ENCODE measurements at regions not wholly inside any gene's neighbourhood (a gene's known extent, or its start where the extent isn't known, plus 50 kb on each side); places are given as distances from the start of the nearest gene placed in this dataset.

- TF ChIP-seq HNF4A (conservative IDR thresholded peaks at IDR 0.05) (no peak), HNF4G (IDR thresholded peaks at IDR 0.05) (no peak), REST (IDR thresholded peaks at IDR 0.05) (no peak), YY1 (IDR thresholded peaks at IDR 0.05) (no peak), ATF3 (IDR thresholded peaks at IDR 0.05) (no peak), FOXA2 (IDR thresholded peaks at IDR 0.05) (no peak), NR2F2 (IDR thresholded peaks at IDR 0.05) (no peak), EGR1 (IDR thresholded peaks at IDR 0.05; ENCODE audit: low read depth in 2 of 2) (no peak), RXRA (IDR thresholded peaks at IDR 0.05) (no peak), RAD21 (IDR thresholded peaks at IDR 0.05) (no peak), FOXA1 (IDR thresholded peaks at IDR 0.05) (no peak), TAF1 (conservative IDR thresholded peaks at IDR 0.05) (no peak)
- TF ChIP-seq, protein P1, sequence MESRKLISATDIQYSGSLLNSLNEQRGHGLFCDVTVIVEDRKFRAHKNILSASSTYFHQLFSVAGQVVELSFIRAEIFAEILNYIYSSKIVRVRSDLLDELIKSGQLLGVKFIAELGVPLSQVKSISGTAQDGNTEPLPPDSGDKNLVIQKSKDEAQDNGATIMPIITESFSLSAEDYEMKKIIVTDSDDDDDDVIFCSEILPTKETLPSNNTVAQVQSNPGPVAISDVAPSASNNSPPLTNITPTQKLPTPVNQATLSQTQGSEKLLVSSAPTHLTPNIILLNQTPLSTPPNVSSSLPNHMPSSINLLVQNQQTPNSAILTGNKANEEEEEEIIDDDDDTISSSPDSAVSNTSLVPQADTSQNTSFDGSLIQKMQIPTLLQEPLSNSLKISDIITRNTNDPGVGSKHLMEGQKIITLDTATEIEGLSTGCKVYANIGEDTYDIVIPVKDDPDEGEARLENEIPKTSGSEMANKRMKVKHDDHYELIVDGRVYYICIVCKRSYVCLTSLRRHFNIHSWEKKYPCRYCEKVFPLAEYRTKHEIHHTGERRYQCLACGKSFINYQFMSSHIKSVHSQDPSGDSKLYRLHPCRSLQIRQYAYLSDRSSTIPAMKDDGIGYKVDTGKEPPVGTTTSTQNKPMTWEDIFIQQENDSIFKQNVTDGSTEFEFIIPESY (IDR thresholded peaks at IDR 0.05), result no peak
- Histone ChIP-seq H3K27ac (ENCODE audit: low read depth in 1 of 2, low read length in 2 of 2) (no peak overlapping the region), H3K4me3 (ENCODE audit: low read depth in 1 of 3, low read length in 3 of 3) (no peak overlapping the region), H3K36me3 (ENCODE audit: control insufficient read depth in 4 of 4, insufficient read depth in 3 of 4, low read depth in 1 of 4, low read length in 3 of 4) (no peaks in the 10 kb centered on the region), H3K27me3 (ENCODE audit: control insufficient read depth in 4 of 4, insufficient read depth in 4 of 4, low read length in 3 of 4) (peaks cover 0 to 6% (median 2%) of the 10 kb centered on the region in 4 donors), H3K9me3 (ENCODE audit: control insufficient read depth in 4 of 4, low read length in 3 of 4) (no peaks in the 10 kb centered on the region), H3K4me1 (ENCODE audit: control insufficient read depth in 4 of 4, insufficient read depth in 4 of 4, low read length in 3 of 4) (no peaks in the 10 kb centered on the region), H3K9ac (ENCODE audit: low read depth in 1 of 2, low read length in 2 of 2) (no peak overlapping the region)
- WGBS, result 58% methylated on average over 1 of the region's 1 CpG
- DNase-seq (ENCODE audit: low spot score), result no peak
Observed at GRCh38 chr3:132247211-132247610, 70.0 kb upstream of the ACP3 start.

DNA sequence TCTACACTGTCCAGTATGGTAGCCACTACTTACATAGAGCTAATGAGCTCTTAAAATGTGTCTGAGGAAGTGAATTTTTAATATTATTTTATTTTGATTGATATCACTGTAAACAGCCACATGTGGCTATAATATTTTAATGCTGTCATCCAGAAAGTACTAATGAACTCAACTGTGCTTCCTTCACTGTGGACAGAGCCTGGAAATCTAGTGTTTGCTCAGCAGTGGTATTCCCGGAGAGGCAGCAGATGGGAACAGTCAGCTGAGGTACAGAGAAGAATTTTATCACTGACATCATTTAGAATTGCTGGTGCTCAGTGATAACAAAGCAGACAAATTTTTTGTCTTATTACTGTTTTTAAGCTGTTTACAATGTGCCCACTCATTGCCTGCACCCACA is 68.7 kb upstream of the ACP3 start:
- DNase-seq (ENCODE audit: low spot score), result no peak
- Histone ChIP-seq H3K27me3 (ENCODE audit: control insufficient read depth in 4 of 4, insufficient read depth in 4 of 4, low read length in 3 of 4) (peaks cover 0 to 6% (median 2%) of the 10 kb centered on the region in 4 donors), H3K4me1 (ENCODE audit: control insufficient read depth in 4 of 4, insufficient read depth in 4 of 4, low read length in 3 of 4) (no peaks in the 10 kb centered on the region), H3K9ac (ENCODE audit: low read depth in 1 of 2, low read length in 2 of 2) (no peak overlapping the region), H3K4me3 (ENCODE audit: low read depth in 1 of 3, low read length in 3 of 3) (no peak overlapping the region), H3K36me3 (ENCODE audit: control insufficient read depth in 4 of 4, insufficient read depth in 3 of 4, low read depth in 1 of 4, low read length in 3 of 4) (no peaks in the 10 kb centered on the region), H3K9me3 (ENCODE audit: control insufficient read depth in 4 of 4, low read length in 3 of 4) (no peaks in the 10 kb centered on the region), H3K27ac (ENCODE audit: low read depth in 1 of 2, low read length in 2 of 2) (no peak overlapping the region)
- WGBS, result 36% methylated on average over 1 of the region's 1 CpG
- TF ChIP-seq REST (IDR thresholded peaks at IDR 0.05) (no peak), EGR1 (IDR thresholded peaks at IDR 0.05; ENCODE audit: low read depth in 2 of 2) (no peak), ATF3 (IDR thresholded peaks at IDR 0.05) (no peak), FOXA2 (IDR thresholded peaks at IDR 0.05) (no peak), FOXA1 (IDR thresholded peaks at IDR 0.05) (no peak), TAF1 (conservative IDR thresholded peaks at IDR 0.05) (no peak), RXRA (IDR thresholded peaks at IDR 0.05) (no peak), RAD21 (IDR thresholded peaks at IDR 0.05) (no peak), MAX (IDR thresholded peaks at IDR 0.05) (no peak), NR2F2 (IDR thresholded peaks at IDR 0.05) (no peak), GABPA (IDR thresholded peaks at IDR 0.05 in 1 of 2, conservative IDR thresholded peaks at IDR 0.05 in 1 of 2) (no peak), JUND (IDR thresholded peaks at IDR 0.05) (no peak)
- TF ChIP-seq, protein P1 (IDR thresholded peaks at IDR 0.05), result no peak

Measured in liver (tissue), 7 donors.